Endodermal cell (in vitro differentiated cells): ENCODE measurements at regions not wholly inside any gene's neighbourhood (a gene's known extent, or its start where the extent isn't known, plus 50 kb on each side); places are given as distances from the start of the nearest gene placed in this dataset.
A peak's percentile ranks its signal among the peaks of the same experiment; 100 is the strongest.

ENCODE experiments used
- DNase-seq: peaks from one replicate; pipeline ENCODE4 v3.0.0-alpha.2; 2017
- H3K27ac ChIP-seq: 2 replicates; pipeline ENCODE4 v1.5.1; 2013; ENCODE audit warnings: mild to moderate bottlenecking, low read depth, low read length, moderate library complexity
- H3K27me3 ChIP-seq: 2 replicates; pipeline ENCODE4 v1.6.1; 2013; ENCODE audit warnings: mild to moderate bottlenecking, low read length, moderate library complexity; ENCODE audit not compliant: insufficient read depth, control insufficient read depth, poor library complexity, severe bottlenecking
- H3K36me3 ChIP-seq: 2 replicates; pipeline ENCODE4 v1.7.0; 2013; ENCODE audit warnings: mild to moderate bottlenecking, low read length, moderate library complexity; ENCODE audit not compliant: control insufficient read depth, insufficient read depth
- H3K4me1 ChIP-seq: one replicate; pipeline ENCODE4 v1.7.0; 2013; ENCODE audit warnings: low read length; ENCODE audit not compliant: control insufficient read depth, insufficient read depth
- H3K4me3 ChIP-seq: 2 replicates; pipeline ENCODE4 v1.5.1; 2013; ENCODE audit warnings: mild to moderate bottlenecking, low read length, moderate library complexity
- H3K9ac ChIP-seq: 2 replicates; pipeline ENCODE4 v1.6.1; 2013; ENCODE audit warnings: mild to moderate bottlenecking, low read length, moderate library complexity; ENCODE audit not compliant: poor library complexity, severe bottlenecking; ENCODE audit errors: extremely low read depth
- H3K9me3 ChIP-seq: 2 replicates; pipeline ENCODE4 v1.6.1; 2013; ENCODE audit warnings: mild to moderate bottlenecking, low read length, moderate library complexity; ENCODE audit not compliant: control insufficient read depth
- H3K27ac Mint-ChIP-seq: 2 replicates; pipeline ENCODE4 v1.8.0; 2020; ENCODE audit warnings: mixed read lengths
- H3K27me3 Mint-ChIP-seq: 2 replicates; pipeline ENCODE4 v1.8.0; 2021; ENCODE audit warnings: mild to moderate bottlenecking, mixed read lengths; ENCODE audit not compliant: insufficient read depth
- H3K36me3 Mint-ChIP-seq: 2 replicates; pipeline ENCODE4 v1.8.0; 2020; ENCODE audit warnings: low read depth, mixed read lengths
- H3K4me1 Mint-ChIP-seq: 2 replicates; pipeline ENCODE4 v1.8.0; 2020; ENCODE audit warnings: mixed read lengths
- H3K4me3 Mint-ChIP-seq: 2 replicates; pipeline ENCODE4 v1.8.0; 2020; ENCODE audit warnings: mild to moderate bottlenecking, moderate library complexity, mixed read lengths
- H3K9me3 Mint-ChIP-seq: 2 replicates; pipeline ENCODE4 v1.8.0; 2020; ENCODE audit warnings: mild to moderate bottlenecking, mixed read lengths
- WGBS, 2 experiments: methylation state at CpG; one replicate each; pipeline versions ENCODE4 v1.1.5 to v1.1.7; 2013; ENCODE audit warnings: missing lambda C conversion rate in 2 of 2, mixed read lengths in 1 of 2; ENCODE audit not compliant: insufficient coverage in 1 of 2, insufficient read length in 1 of 2; 5-methylcytosine and 5-hydroxymethylcytosine counted together
- TF ChIP-seq, protein P1 (sequence below): fragments of 200-600 bp; sonication (generic); conservative IDR thresholded peaks from 2 replicates; pipeline ENCODE4 v1.5.0; 2021; ENCODE audit warnings: antibody characterized with exemption, mild to moderate bottlenecking

DNA sequence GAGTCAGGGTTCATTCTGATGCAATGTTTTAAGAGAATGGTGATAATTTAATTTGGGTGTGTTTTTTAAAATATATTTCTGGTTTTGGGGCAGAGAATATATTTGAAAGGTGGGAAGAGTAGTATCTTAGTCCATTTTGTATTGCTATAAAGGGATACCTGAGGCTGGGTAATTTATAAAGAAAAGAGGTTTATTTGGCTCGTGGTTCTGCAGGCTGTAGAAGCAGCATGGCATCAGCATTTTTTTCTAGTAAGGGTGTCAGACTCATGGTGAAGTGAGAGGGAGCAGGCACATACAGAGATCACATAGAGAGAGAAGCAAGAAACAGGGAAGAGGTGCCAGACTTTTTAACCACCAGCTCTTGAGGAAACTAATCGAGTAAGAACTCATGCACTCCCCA lies 152.7 kb downstream of the SHOX2 start:
- TF ChIP-seq, protein P1, sequence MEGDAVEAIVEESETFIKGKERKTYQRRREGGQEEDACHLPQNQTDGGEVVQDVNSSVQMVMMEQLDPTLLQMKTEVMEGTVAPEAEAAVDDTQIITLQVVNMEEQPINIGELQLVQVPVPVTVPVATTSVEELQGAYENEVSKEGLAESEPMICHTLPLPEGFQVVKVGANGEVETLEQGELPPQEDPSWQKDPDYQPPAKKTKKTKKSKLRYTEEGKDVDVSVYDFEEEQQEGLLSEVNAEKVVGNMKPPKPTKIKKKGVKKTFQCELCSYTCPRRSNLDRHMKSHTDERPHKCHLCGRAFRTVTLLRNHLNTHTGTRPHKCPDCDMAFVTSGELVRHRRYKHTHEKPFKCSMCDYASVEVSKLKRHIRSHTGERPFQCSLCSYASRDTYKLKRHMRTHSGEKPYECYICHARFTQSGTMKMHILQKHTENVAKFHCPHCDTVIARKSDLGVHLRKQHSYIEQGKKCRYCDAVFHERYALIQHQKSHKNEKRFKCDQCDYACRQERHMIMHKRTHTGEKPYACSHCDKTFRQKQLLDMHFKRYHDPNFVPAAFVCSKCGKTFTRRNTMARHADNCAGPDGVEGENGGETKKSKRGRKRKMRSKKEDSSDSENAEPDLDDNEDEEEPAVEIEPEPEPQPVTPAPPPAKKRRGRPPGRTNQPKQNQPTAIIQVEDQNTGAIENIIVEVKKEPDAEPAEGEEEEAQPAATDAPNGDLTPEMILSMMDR: no peak
- Histone ChIP-seq H3K36me3 (no peaks in the 10 kb centered on the region), H3K4me1 (no peaks in the 10 kb centered on the region), H3K9me3 (no peaks in the 10 kb centered on the region), H3K27me3 (no peaks in the 10 kb centered on the region), H3K9ac (no peak overlapping the region), H3K4me3 (no peak overlapping the region), H3K27ac (no peak overlapping the region)
- peaks cover 2% of the 10 kb centered on the region for H3K9me3 Mint-ChIP-seq
- peaks cover 2% of the 10 kb centered on the region for H3K27me3 Mint-ChIP-seq
- DNase-seq: no peak
- no peaks in the 10 kb centered on the region for H3K36me3 Mint-ChIP-seq
- peaks cover 3% of the 10 kb centered on the region for H3K4me1 Mint-ChIP-seq
- H3K4me3 Mint-ChIP-seq: no peak overlapping the region
- WGBS, 2 experiments: 88 to 100% methylated on average over 1 to 2 of the region's 2 CpGs
- H3K27ac Mint-ChIP-seq: no peak overlapping the region

DNA sequence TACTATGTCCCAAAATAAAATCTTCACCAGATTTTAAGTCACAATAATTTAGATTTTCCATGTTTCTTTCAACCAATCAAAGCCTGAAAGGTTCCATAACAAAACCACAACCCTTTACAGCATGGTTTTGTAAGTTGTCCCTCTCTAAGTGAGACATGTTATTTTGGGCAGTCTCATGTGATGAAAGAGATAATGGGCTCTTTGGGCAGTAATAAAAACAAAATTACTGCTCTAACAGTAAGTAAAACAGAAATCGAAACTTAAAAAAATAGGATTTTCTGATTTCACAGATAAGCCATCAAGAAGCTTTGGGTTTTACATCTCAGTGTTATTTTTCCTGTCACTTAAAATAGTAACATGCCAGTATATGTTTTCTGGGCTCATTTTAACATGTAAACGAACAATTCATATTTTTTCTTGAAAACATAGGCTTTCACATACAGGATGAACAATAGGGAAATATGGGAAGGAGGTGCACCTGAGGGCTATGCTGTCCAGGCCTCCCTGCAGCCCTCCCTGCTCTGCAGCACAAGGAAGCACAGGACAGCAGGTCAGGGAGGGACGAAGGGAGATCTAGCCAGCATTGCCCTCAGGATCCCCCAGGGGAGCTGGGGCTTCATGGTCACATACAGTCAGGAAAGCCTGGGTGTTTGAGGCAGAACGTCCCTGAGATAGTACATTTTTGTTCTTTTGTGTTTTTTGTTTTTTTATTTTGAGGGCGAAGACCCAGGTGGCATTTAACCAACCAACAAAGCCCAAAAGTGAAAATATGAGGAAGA lies 157.4 kb downstream of the SHOX2 start:
- H3K4me3 Mint-ChIP-seq: no peak overlapping the region
- WGBS, 2 experiments: 81 to 92% methylated on average over 2 to 5 of the region's 5 CpGs
- no peaks in the 10 kb centered on the region for H3K4me1 ChIP-seq

DNA sequence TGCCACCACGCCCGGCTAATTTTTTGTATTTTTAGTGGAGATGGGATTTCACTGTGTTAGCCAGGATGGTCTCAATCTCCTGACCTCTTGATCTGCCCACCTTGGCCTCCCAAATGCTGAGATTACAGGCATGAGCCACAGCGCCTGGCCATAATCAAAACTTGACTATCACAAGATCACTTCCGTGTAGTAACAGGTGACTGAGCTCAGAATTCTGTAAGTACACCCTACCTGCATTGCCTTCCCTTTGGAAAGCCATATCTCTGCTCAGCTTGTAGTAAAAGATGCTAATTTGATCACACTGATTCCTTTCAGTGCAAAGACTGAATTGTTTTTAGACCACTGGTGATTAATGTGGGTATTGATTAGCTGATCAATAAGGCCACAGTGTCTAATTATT lies 167.1 kb downstream of the SHOX2 start:
- Mint-ChIP-seq H3K9me3 (no peaks in the 10 kb centered on the region), H3K36me3 (no peaks in the 10 kb centered on the region), H3K4me3 (no peak overlapping the region), H3K4me1 (no peaks in the 10 kb centered on the region), H3K27me3 (peaks cover 4% of the 10 kb centered on the region), H3K27ac (no peak overlapping the region)
- H3K27me3 ChIP-seq: no peaks in the 10 kb centered on the region
- 65 to 91% methylated on average over 4 of the region's 4 CpGs for WGBS, 2 experiments
- TF ChIP-seq, protein P1: no peak
- no peak overlapping the region for H3K27ac ChIP-seq
- H3K9me3 ChIP-seq: no peaks in the 10 kb centered on the region
- no peaks in the 10 kb centered on the region for H3K4me1 ChIP-seq
- H3K36me3 ChIP-seq: no peaks in the 10 kb centered on the region
- DNase-seq: no peak
- no peak overlapping the region for H3K4me3 ChIP-seq
- no peak overlapping the region for H3K9ac ChIP-seq

More for the DNA sequence above, 157.4 kb downstream of the SHOX2 start:
- H3K27me3 Mint-ChIP-seq: no peaks in the 10 kb centered on the region
- DNase-seq: no peak
- H3K36me3 Mint-ChIP-seq: no peaks in the 10 kb centered on the region
- no peaks in the 10 kb centered on the region for H3K9me3 ChIP-seq
- TF ChIP-seq, protein P1: peak; percentile 16
- no peak overlapping the region for H3K27ac Mint-ChIP-seq
- H3K27ac ChIP-seq: no peak overlapping the region
- no peak overlapping the region for H3K4me3 ChIP-seq
- H3K36me3 ChIP-seq: no peaks in the 10 kb centered on the region
- peaks cover 2% of the 10 kb centered on the region for H3K9me3 Mint-ChIP-seq
- H3K4me1 Mint-ChIP-seq: no peaks in the 10 kb centered on the region
- no peaks in the 10 kb centered on the region for H3K27me3 ChIP-seq
- no peak overlapping the region for H3K9ac ChIP-seq
